ENCODE measurements at regions not wholly inside any gene's neighbourhood (a gene's known extent, or its start where the extent isn't known, plus 50 kb on each side); places are given as distances from the start of the nearest gene placed in this dataset.
"Not testable (repeated sequence)": the region's sequence is repeated elsewhere in the genome, so short reads cannot be mapped to it uniquely, and the experiment has no call there.

- H3K4me1 ChIP-seq = no peaks in the 10 kb centered on the region
- intact Hi-C loops (cut with DNase I) = no loop called here
- H3K4me3 ChIP-seq = no peak overlapping the region
- no peak for DNase-seq
- H3K27ac ChIP-seq = no peak overlapping the region
- TF ChIP-seq CTCF (IDR thresholded peaks at IDR 0.05) = no peak
- H3K36me3 ChIP-seq = no peaks in the 10 kb centered on the region
- no peaks in the 10 kb centered on the region for H3K9me3 ChIP-seq
- H3K27me3 ChIP-seq = no peaks in the 10 kb centered on the region
- no peak overlapping the region for H3K9ac ChIP-seq (ENCODE audit: low read depth in 2 of 2, low read length in 2 of 2)
Measured at GRCh38 chr13:48833412-48833811, 142.3 kb upstream of the FNDC3A start.

GRCh38 chr13:48835326-48835725 lies 140.4 kb upstream of the FNDC3A start:
- H3K4me1 ChIP-seq; H3K4me3 ChIP-seq; H3K27me3 ChIP-seq; intact Hi-C loops (cut with DNase I); H3K27ac ChIP-seq; H3K9me3 ChIP-seq; H3K36me3 ChIP-seq; DNase-seq; H3K9ac ChIP-seq (ENCODE audit: low read depth in 2 of 2, low read length in 2 of 2): not testable (repeated sequence)

GRCh38 chr13:48838193-48838973 lies 137.3 kb upstream of the FNDC3A start:
- no peak for DNase-seq
- Histone ChIP-seq H3K36me3 (no peaks in the 10 kb centered on the region), H3K4me3 (no peak overlapping the region), H3K27ac (no peak overlapping the region), H3K9ac (ENCODE audit: low read depth in 2 of 2, low read length in 2 of 2) (no peak overlapping the region), H3K4me1 (no peaks in the 10 kb centered on the region), H3K9me3 (no peaks in the 10 kb centered on the region), H3K27me3 (no peaks in the 10 kb centered on the region)
- TF ChIP-seq CTCF (IDR thresholded peaks at IDR 0.05) = no peak
- intact Hi-C loops (cut with DNase I) = no loop called here

DNA sequence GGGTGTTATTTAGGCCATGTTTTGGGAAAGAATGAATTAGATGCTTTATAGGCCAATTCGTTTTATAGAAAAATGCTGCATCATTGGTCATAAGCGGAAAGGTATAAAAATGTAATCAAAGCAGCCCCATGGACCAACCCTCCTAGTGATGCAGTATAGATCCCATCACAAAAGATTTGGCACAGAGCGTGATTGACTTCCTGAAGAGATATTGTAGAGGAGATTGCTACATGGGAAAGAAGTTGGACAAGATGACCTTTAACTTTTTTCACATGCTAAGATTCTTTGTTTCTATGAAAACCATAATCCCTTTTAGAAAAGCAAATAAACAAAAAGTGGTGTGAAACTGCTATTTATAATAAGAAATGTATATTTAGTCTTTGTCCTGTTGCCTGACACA lies 136.5 kb upstream of the FNDC3A start:
- H3K27ac ChIP-seq = no peak overlapping the region

GRCh38 chr13:48840366-48840765 lies 135.3 kb upstream of the FNDC3A start:
- DNase-seq = no peak
- no peaks in the 10 kb centered on the region for H3K9me3 ChIP-seq
- no peaks in the 10 kb centered on the region for H3K36me3 ChIP-seq
- H3K9ac ChIP-seq (ENCODE audit: low read depth in 2 of 2, low read length in 2 of 2) = no peak overlapping the region
- no peak overlapping the region for H3K27ac ChIP-seq
- no peaks in the 10 kb centered on the region for H3K4me1 ChIP-seq
- intact Hi-C loops (cut with DNase I) = no loop called here
- no peak overlapping the region for H3K4me3 ChIP-seq
- no peaks in the 10 kb centered on the region for H3K27me3 ChIP-seq
- TF ChIP-seq CTCF (IDR thresholded peaks at IDR 0.05) = no peak

More for the DNA sequence above, 136.5 kb upstream of the FNDC3A start:
- Histone ChIP-seq H3K9ac (ENCODE audit: low read depth in 2 of 2, low read length in 2 of 2) (no peak overlapping the region), H3K27me3 (no peaks in the 10 kb centered on the region), H3K4me3 (no peak overlapping the region), H3K4me1 (no peaks in the 10 kb centered on the region), H3K9me3 (no peaks in the 10 kb centered on the region), H3K36me3 (no peaks in the 10 kb centered on the region)
- TF ChIP-seq CTCF (IDR thresholded peaks at IDR 0.05) = no peak
- intact Hi-C loops (cut with DNase I) = no loop called here
- DNase-seq = no peak

DNA sequence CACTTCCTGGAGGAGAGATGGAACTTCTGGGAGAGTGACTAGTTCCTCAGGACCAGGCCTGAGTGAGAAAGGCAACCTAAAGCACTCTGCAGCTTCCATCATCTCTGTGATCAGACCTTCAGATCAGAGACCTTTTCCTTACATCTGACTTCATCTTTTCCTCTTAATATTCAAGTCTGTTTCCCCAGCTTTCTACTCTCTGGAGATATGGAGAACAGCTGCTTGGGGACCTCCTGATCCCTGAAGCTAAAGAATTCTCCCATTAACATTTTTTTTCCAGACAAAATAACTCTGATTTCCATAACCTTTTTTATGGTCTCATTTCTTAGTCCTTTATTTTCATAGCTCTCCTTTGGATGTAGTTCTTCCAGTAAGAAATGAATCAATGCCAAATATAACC lies 133.4 kb upstream of the FNDC3A start:
- no peak for DNase-seq
- Histone ChIP-seq H3K27ac (no peak overlapping the region), H3K36me3 (no peaks in the 10 kb centered on the region), H3K4me3 (no peak overlapping the region), H3K9me3 (no peaks in the 10 kb centered on the region), H3K27me3 (no peaks in the 10 kb centered on the region), H3K4me1 (no peaks in the 10 kb centered on the region), H3K9ac (ENCODE audit: low read depth in 2 of 2, low read length in 2 of 2) (no peak overlapping the region)
- no peak for TF ChIP-seq CTCF (IDR thresholded peaks at IDR 0.05)
- intact Hi-C loops (cut with DNase I) = no loop called here
